Colonic mucosa (tissue), 4 donors: ENCODE measurements at regions not wholly inside any gene's neighbourhood (a gene's known extent, or its start where the extent isn't known, plus 50 kb on each side); places are given as distances from the start of the nearest gene placed in this dataset.
"Not testable (repeated sequence)": the region's sequence is repeated elsewhere in the genome, so short reads cannot be mapped to it uniquely, and the experiment has no call there.

Experiments
- DNase-seq: peaks from one replicate; pipeline ENCODE4 v3.0.0-alpha.2; 2020
- H3K27ac ChIP-seq: fragments of 200-600 bp; one replicate; pipeline ENCODE4 v1.8.0; 2021
- H3K27me3 ChIP-seq: fragments of 200-600 bp; one replicate; pipeline ENCODE4 v1.8.0; 2021
- H3K36me3 ChIP-seq: fragments of 200-600 bp; one replicate; pipeline ENCODE4 v1.8.0; 2021
- H3K4me1 ChIP-seq: fragments of 200-600 bp; one replicate; pipeline ENCODE4 v1.8.0; 2021; ENCODE audit warnings: mild to moderate bottlenecking
- H3K4me3 ChIP-seq: fragments of 200-600 bp; one replicate; pipeline ENCODE4 v1.8.0; 2021
- H3K9ac ChIP-seq, 2 donors: one replicate each; pipeline ENCODE4 v1.7.0; 2013; ENCODE audit warnings: control low read depth in 2 of 2, low read depth in 2 of 2, low read length in 2 of 2
- H3K9me3 ChIP-seq: fragments of 200-600 bp; one replicate; pipeline ENCODE4 v1.8.0; 2021
- CTCF ChIP-seq: fragments of 200-600 bp; IDR thresholded peaks from one replicate; pipeline ENCODE4 v1.8.0; 2022; ENCODE audit warnings: antibody characterized with exemption, mild to moderate bottlenecking
- intact Hi-C: fragments of 100-400 bp; cut with DNase I; formaldehyde crosslinking; loops from one replicate; pipeline ENCODE4 v1.14.1; 2022
- donor health status: healthy.
- donor health status: DM: no; HTN: no; CAD: no.
- donor health status: DM: no; HTN: no; CAD: no.

- TF ChIP-seq CTCF = no peak
- intact Hi-C loops = no loop called here
- no peak for DNase-seq
Observed at GRCh38 chr10:22067091-22067490, 63.6 kb upstream of the DNAJC1 start.

GRCh38 chr10:22060984-22061383 lies 57.5 kb upstream of the DNAJC1 start:
- H3K4me1 ChIP-seq, H3K9me3 ChIP-seq, DNase-seq, H3K36me3 ChIP-seq, H3K9ac ChIP-seq, intact Hi-C loops, H3K27ac ChIP-seq, H3K27me3 ChIP-seq, H3K4me3 ChIP-seq: not testable (repeated sequence)

More at GRCh38 chr10:22067091-22067490, 63.6 kb upstream of the DNAJC1 start:
- Histone ChIP-seq H3K36me3 (no peaks in the 10 kb centered on the region), H3K9me3 (no peaks in the 10 kb centered on the region), H3K27ac (no peak overlapping the region), H3K9ac (no peak overlapping the region), H3K4me3 (no peak overlapping the region), H3K27me3 (no peaks in the 10 kb centered on the region), H3K4me1 (no peaks in the 10 kb centered on the region)

DNA sequence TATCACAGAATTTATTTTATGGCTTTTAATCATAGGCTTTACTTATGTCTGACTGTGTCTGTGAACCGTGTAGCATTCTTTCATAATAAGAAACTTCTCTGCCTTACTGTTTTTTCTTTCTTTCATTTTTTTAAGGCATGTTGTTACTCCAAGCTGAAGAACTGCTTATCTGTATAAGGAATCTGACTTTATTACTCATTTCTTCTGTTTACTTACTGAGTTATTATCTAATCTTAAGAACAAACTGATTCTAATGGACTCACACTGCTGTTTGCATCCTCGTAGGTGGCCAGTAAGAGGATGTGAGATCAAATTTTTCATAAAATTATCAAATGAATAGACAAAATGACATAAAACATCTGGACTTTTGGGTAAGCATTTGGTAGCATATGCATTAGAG lies 54.7 kb upstream of the DNAJC1 start:
- Histone ChIP-seq H3K4me1 (no peaks in the 10 kb centered on the region), H3K27me3 (no peaks in the 10 kb centered on the region), H3K27ac (no peak overlapping the region), H3K4me3 (no peak overlapping the region), H3K9me3 (no peaks in the 10 kb centered on the region), H3K36me3 (no peaks in the 10 kb centered on the region), H3K9ac (no peak overlapping the region)
- no peak for TF ChIP-seq CTCF
- intact Hi-C loops = no loop called here
- no peak for DNase-seq

DNA sequence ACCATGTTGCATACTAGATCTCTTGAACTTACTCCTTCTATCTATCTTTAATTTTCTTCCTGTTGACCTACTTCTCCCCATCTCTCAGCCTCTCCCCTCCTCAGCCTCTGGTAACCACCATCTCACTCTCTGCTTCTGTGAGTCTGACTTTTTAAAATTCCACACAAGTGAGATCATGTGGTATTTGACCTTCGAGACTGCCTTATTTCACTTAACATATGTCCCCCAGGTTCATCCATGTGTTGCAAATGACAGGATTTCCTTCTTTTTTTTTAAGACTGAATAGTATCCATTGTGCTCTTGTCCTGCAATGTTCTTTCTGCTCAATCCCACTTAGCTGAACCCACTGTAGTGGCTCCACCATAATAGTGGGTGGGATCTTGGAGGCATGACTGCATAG lies 51.4 kb upstream of the DNAJC1 start:
- Histone ChIP-seq H3K4me1 (no peaks in the 10 kb centered on the region), H3K9ac (no peak overlapping the region), H3K27ac (no peak overlapping the region), H3K36me3 (no peaks in the 10 kb centered on the region), H3K9me3 (no peaks in the 10 kb centered on the region), H3K4me3 (no peak overlapping the region), H3K27me3 (no peaks in the 10 kb centered on the region)
- DNase-seq = no peak
- no peak for TF ChIP-seq CTCF
- intact Hi-C loops = no loop called here
